ENCODE measurements at regions not wholly inside any gene's neighbourhood (a gene's known extent, or its start where the extent isn't known, plus 50 kb on each side); places are given as distances from the start of the nearest gene placed in this dataset.

GRCh38 chr20:60071965-60072364, 113.7 kb downstream of the CDH26 start:
- no peak overlapping the region for H3K4me3 ChIP-seq (ENCODE audit: low read depth, low read length, poor library complexity, severe bottlenecking)
- intact Hi-C loops (cut with micrococcal nuclease; ENCODE audit: unreplicated experiment) = no loop called here
- no peak overlapping the region for H3K4me2 ChIP-seq (ENCODE audit: low read length)
- H3K4me1 ChIP-seq (ENCODE audit: insufficient read depth, low read length, poor library complexity, severe bottlenecking) = no peaks in the 10 kb centered on the region
- no peaks in the 10 kb centered on the region for H3K9me3 ChIP-seq (ENCODE audit: low read length)
- no peak overlapping the region for H2AFZ ChIP-seq (ENCODE audit: low read length)
- H3K36me3 ChIP-seq (ENCODE audit: insufficient read depth, low read length) = no peaks in the 10 kb centered on the region
- TF ChIP-seq EZH2phosphoT487 (IDR thresholded peaks at IDR 0.05; ENCODE audit: borderline replicate concordance, low read depth, low read length) = no peak
- no peak for TF ChIP-seq CTCF (conservative IDR thresholded peaks at IDR 0.05; ENCODE audit: low read length)
- no peaks in the 10 kb centered on the region for H3K79me2 ChIP-seq (ENCODE audit: insufficient read depth, low read depth, low read length)
- POLR2A ChIA-PET = no interaction called here
- BruUV-seq (replicated peaks) = no TSS peak
- H3K9me2 ChIP-seq (ENCODE audit: insufficient read depth, low read length) = no peaks in the 10 kb centered on the region
- H4K20me1 ChIP-seq (ENCODE audit: insufficient read depth, low read length) = no peaks in the 10 kb centered on the region
- DNase-seq (ENCODE audit: low spot score) = no peak
- no peak overlapping the region for H3K27ac ChIP-seq (ENCODE audit: low read depth, low read length, poor library complexity, severe bottlenecking)
- CTCF ChIA-PET (ENCODE audit: unreplicated experiment) = no interaction called here

GRCh38 chr20:60073086-60073485, 114.9 kb downstream of the CDH26 start:
- no peak overlapping the region for H2AFZ ChIP-seq (ENCODE audit: low read length)
- DNase-seq (ENCODE audit: low spot score) = no peak
- ChIA-PET CTCF (ENCODE audit: unreplicated experiment) (no interaction called here), POLR2A (no interaction called here)
- no peaks in the 10 kb centered on the region for H3K9me2 ChIP-seq (ENCODE audit: insufficient read depth, low read length)
- H3K79me2 ChIP-seq (ENCODE audit: insufficient read depth, low read depth, low read length) = no peaks in the 10 kb centered on the region
- BruUV-seq (replicated peaks) = no TSS peak
- no peaks in the 10 kb centered on the region for H3K4me1 ChIP-seq (ENCODE audit: insufficient read depth, low read length, poor library complexity, severe bottlenecking)
- TF ChIP-seq CTCF (conservative IDR thresholded peaks at IDR 0.05; ENCODE audit: low read length) (no peak), EZH2phosphoT487 (IDR thresholded peaks at IDR 0.05; ENCODE audit: borderline replicate concordance, low read depth, low read length) (no peak)
- intact Hi-C loops (cut with micrococcal nuclease; ENCODE audit: unreplicated experiment) = no loop called here
- no peak overlapping the region for H3K27ac ChIP-seq (ENCODE audit: low read depth, low read length, poor library complexity, severe bottlenecking)
- H3K4me3 ChIP-seq (ENCODE audit: low read depth, low read length, poor library complexity, severe bottlenecking) = no peak overlapping the region
- H3K36me3 ChIP-seq (ENCODE audit: insufficient read depth, low read length) = no peaks in the 10 kb centered on the region
- H3K9me3 ChIP-seq (ENCODE audit: low read length) = no peaks in the 10 kb centered on the region
- no peaks in the 10 kb centered on the region for H4K20me1 ChIP-seq (ENCODE audit: insufficient read depth, low read length)
- H3K4me2 ChIP-seq (ENCODE audit: low read length) = no peak overlapping the region

GRCh38 chr20:60073504-60073903, 115.3 kb downstream of the CDH26 start:
- Histone ChIP-seq H3K4me1 (ENCODE audit: insufficient read depth, low read length, poor library complexity, severe bottlenecking) (no peaks in the 10 kb centered on the region), H3K9me3 (ENCODE audit: low read length) (no peaks in the 10 kb centered on the region), H3K36me3 (ENCODE audit: insufficient read depth, low read length) (no peaks in the 10 kb centered on the region), H3K79me2 (ENCODE audit: insufficient read depth, low read depth, low read length) (no peaks in the 10 kb centered on the region), H3K27ac (ENCODE audit: low read depth, low read length, poor library complexity, severe bottlenecking) (no peak overlapping the region), H3K4me3 (ENCODE audit: low read depth, low read length, poor library complexity, severe bottlenecking) (no peak overlapping the region), H2AFZ (ENCODE audit: low read length) (no peak overlapping the region), H3K9me2 (ENCODE audit: insufficient read depth, low read length) (no peaks in the 10 kb centered on the region), H4K20me1 (ENCODE audit: insufficient read depth, low read length) (no peaks in the 10 kb centered on the region), H3K4me2 (ENCODE audit: low read length) (no peak overlapping the region)
- no TSS peak for BruUV-seq (replicated peaks)
- intact Hi-C loops (cut with micrococcal nuclease; ENCODE audit: unreplicated experiment) = no loop called here
- ChIA-PET POLR2A (no interaction called here), CTCF (ENCODE audit: unreplicated experiment) (no interaction called here)
- no peak for DNase-seq (ENCODE audit: low spot score)
- TF ChIP-seq EZH2phosphoT487 (IDR thresholded peaks at IDR 0.05; ENCODE audit: borderline replicate concordance, low read depth, low read length) = no peak
- no peak for TF ChIP-seq CTCF (conservative IDR thresholded peaks at IDR 0.05; ENCODE audit: low read length)

All from OCI-LY7 (cell line).